Effector memory CD8-positive, alpha-beta T cell (primary cell): ENCODE measurements at regions not wholly inside any gene's neighbourhood (a gene's known extent, or its start where the extent isn't known, plus 50 kb on each side); places are given as distances from the start of the nearest gene placed in this dataset.
"Not testable (repeated sequence)": the region's sequence is repeated elsewhere in the genome, so short reads cannot be mapped to it uniquely, and the experiment has no call there.

Experiments used
- ATAC-seq: fragments of 150-1000 bp; cut with Tn5 transposase; replicated peaks from 2 replicates; pipeline ENCODE4 v1.10.0; 2021; ENCODE audit warnings: mild to moderate bottlenecking, moderate library complexity
- DNase-seq, 3 experiments: peaks; one replicate each; pipeline ENCODE4 v3.0.0; 2021
- H3K27ac Mint-ChIP-seq, 2 donors: one replicate each; pipeline ENCODE4 v1.8.0; 2022; ENCODE audit warnings: mild to moderate bottlenecking in 2 of 2, mixed read lengths in 2 of 2, moderate library complexity in 2 of 2
- H3K27me3 Mint-ChIP-seq, 2 donors: one replicate each; pipeline ENCODE4 v1.8.0; 2022; ENCODE audit warnings: mixed read lengths in 2 of 2
- H3K36me3 Mint-ChIP-seq: one replicate; pipeline ENCODE4 v1.8.0; 2022; ENCODE audit warnings: mild to moderate bottlenecking, moderate library complexity, mixed read lengths; ENCODE audit not compliant: insufficient read depth
- H3K4me1 Mint-ChIP-seq, 2 donors: one replicate each; pipeline ENCODE4 v1.8.0; 2022; ENCODE audit warnings: low read depth in 2 of 2, mixed read lengths in 2 of 2
- H3K4me3 Mint-ChIP-seq, 2 donors: one replicate each; pipeline ENCODE4 v1.8.0; 2022; ENCODE audit warnings: mild to moderate bottlenecking in 2 of 2, mixed read lengths in 2 of 2, moderate library complexity in 2 of 2
- H3K9me3 Mint-ChIP-seq, 2 donors: one replicate each; pipeline ENCODE4 v1.8.0; 2022; ENCODE audit warnings: mixed read lengths in 2 of 2

DNA sequence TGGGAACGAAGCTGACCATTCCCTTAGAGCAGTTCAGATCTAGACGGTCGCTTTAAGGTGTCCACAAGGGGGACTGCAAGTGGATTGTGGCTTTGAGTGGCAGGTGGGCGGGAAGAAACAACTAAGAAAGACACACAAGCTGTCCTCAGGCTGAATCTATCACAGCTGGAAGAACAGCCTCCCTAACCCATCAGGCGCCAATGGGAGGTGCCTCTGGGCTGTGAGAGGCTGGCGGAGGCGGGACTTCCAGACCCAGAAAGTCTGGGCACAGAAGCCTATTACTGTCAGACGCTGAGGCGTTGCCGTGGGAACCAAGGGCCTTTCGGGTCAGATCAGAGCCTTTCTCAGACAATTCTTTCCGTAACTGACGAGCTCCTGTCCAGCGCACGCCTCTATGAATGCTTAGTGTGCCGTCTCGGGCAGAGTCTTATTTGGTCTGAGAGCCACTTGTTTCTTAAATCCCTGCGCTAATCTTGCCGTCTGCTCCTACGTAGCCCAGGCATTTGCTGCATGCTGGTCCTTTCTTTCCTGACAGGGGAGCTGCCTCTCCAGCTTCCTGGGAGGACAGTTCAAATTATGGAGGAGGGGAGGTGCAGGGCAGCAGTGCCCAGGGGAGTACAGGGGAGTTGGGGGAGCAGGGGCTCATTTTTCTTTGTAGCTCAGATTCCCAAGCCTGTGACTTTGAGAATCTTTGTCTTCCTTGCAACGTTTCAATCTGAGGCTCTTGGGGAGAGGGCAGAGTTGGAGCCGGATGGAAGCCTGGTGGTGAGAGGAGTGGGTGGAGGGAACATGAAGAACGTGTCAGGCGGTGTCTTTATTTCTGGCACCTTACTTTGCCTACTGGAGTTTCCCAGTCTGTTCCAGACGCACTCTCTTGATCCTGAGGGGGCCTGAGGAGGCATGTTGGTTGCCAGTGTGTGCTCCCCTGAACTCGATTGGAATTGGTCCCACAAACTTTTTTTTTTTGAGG, 618.7 kb downstream of the KCNJ18 start:
- H3K4me3 Mint-ChIP-seq, result no peak overlapping the region
- DNase-seq (no peak), ATAC-seq (no peak)
- H3K4me1 Mint-ChIP-seq, result no peaks in the 10 kb centered on the region
- H3K9me3 Mint-ChIP-seq, result peaks cover 10 to 12% of the 10 kb centered on the region in 2 donors
- H3K27ac Mint-ChIP-seq, result no peak overlapping the region
- H3K27me3 Mint-ChIP-seq, result no peaks in the 10 kb centered on the region
- no peaks in the 10 kb centered on the region for H3K36me3 Mint-ChIP-seq

DNA sequence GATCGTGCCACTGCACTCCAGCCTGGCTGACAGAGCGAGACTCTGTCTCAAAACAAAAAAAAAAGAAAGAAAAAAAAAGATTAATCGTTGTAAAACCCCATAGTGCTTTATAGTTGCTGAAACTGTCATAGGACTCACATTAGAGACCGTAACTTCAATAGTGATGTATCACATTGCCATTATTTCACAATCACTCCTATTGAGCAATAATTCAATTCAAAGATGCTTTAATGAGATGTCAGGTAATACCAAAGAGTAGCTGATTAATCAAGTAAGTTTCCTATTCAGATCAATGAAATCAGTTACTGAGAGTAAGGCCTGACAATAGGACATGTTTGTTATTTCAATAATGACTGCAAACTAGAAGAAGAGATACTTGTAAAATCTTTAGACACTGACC, 628.7 kb downstream of the KCNJ18 start:
- not testable (repeated sequence) for DNase-seq, H3K36me3 Mint-ChIP-seq, H3K27me3 Mint-ChIP-seq, H3K9me3 Mint-ChIP-seq, ATAC-seq, H3K27ac Mint-ChIP-seq, H3K4me3 Mint-ChIP-seq, H3K4me1 Mint-ChIP-seq

DNA sequence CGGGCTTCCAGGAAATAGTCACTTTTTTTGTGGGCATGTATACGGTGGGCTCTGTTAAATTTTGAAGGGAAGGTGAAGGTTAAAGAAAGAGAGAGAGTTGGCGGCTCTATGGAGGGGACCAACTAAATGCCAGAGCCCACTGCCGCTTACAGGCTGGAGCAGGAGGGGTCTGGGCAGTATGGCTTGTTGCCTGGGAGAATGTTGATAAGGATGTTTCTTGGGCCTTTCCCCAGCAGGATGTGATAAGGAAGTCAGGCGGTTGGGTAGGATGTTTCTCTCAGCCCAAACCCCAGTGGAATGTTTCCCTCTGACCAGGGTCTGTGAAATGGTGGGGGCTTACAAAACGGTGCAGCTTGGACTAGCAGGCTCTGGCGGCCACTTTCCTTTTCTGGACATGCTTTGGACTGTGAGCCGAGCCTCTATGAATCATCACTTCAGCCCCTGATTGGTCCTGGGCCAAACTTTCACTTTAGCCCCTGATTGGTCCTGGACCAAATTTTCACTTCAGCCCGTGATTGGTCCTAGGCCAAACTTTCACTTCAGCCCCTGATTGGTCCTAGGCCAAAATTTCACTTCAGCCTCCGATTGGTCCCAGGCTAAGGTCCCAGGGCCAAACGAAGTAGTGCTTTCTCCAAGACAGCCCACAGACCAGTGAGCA, 630.7 kb downstream of the KCNJ18 start:
- H3K4me1 Mint-ChIP-seq, H3K4me3 Mint-ChIP-seq, DNase-seq, H3K27ac Mint-ChIP-seq, H3K27me3 Mint-ChIP-seq, H3K36me3 Mint-ChIP-seq, ATAC-seq, H3K9me3 Mint-ChIP-seq: not testable (repeated sequence)

DNA sequence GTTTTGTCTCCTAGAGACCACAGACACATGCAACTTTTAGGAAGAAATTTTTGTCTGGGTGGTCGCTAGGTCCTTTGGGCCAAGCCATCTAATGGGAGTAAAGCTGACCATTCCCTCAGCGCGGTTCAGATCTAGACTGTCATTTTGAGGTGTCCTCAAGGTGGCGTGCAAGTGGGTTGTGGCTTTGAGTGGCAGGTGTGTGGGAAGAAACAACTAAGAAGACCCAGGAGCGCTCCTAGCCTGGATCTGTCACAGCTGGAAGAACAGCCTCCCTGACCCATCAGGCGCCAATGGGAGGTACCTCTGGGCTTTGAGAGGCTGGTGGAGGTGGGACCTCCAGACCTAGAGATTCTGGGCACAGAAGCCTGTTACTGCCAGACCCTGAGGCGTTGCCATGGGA, 645.1 kb downstream of the KCNJ18 start:
- H3K9me3 Mint-ChIP-seq, result peaks cover 0 to 3% of the 10 kb centered on the region in 2 donors
- ATAC-seq (no peak), DNase-seq (no peak)
- no peak overlapping the region for H3K27ac Mint-ChIP-seq
- H3K4me1 Mint-ChIP-seq, result no peaks in the 10 kb centered on the region
- no peaks in the 10 kb centered on the region for H3K36me3 Mint-ChIP-seq
- no peak overlapping the region for H3K4me3 Mint-ChIP-seq
- no peaks in the 10 kb centered on the region for H3K27me3 Mint-ChIP-seq

DNA sequence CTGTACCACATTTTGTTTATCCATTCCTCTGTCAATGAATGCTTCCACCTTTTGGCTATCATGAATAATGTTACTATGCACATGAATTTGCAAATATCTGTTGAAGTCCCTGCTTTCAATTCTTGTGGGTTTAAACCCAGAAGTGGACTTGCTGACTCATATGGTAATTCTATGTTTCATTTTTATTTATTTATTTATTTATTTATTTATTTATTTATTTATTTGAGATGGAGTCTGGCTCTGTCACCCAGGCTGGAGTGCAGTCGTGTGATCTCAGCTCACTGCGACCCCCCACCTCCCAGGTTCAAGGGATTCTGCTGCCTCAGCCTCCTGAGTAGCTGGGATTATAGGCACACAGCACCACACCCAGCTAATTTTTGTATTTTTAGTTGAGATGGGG, 664.3 kb downstream of the KCNJ18 start:
- not testable (repeated sequence) for H3K27ac Mint-ChIP-seq, DNase-seq, H3K4me3 Mint-ChIP-seq, H3K27me3 Mint-ChIP-seq, H3K4me1 Mint-ChIP-seq, H3K36me3 Mint-ChIP-seq, ATAC-seq
- H3K9me3 Mint-ChIP-seq, result peaks cover 5 to 17% of the 10 kb centered on the region in 2 donors

DNA sequence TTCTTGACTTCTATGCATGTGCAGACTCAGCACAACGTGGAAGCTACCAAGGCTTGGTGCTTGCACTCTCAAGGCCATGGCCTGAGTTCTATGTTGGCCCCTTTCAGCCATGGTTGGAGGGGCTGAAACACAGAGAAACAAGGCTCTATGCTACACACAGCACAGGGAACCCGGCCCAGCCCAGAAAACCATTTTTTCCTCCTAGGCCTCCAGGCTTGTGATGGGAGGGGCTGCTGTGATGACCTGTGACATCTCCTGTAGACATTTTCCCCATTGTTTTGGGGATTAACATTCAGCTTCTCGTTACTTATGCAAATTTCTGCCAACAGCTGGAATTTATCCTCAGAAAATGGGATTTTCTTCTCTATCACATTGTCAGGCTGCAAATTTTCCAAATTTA, 678.7 kb downstream of the KCNJ18 start:
- not testable (repeated sequence) for H3K4me1 Mint-ChIP-seq, ATAC-seq, H3K27ac Mint-ChIP-seq, H3K4me3 Mint-ChIP-seq, H3K27me3 Mint-ChIP-seq, H3K36me3 Mint-ChIP-seq, DNase-seq
- peaks cover 2 to 27% of the 10 kb centered on the region in 2 donors for H3K9me3 Mint-ChIP-seq

DNA sequence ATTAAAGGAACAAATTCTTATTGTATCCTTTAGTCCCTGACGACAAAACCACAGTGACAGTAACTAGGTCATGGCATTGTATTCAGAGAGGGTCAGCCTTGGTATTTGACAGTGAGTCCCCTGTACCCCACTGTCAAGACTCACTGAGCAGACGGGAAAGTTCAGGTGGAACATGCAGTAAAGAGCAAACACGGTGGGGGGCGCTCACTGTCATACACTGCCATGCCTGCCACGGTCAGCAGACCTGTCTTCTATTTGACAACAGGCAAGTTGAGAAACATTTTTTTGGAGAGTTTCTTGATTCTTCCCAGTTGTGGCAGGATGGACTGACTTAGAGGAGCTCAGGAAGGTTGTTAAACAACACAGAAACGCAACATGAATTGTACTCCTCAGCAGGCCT, 681.6 kb downstream of the KCNJ18 start:
- H3K36me3 Mint-ChIP-seq, result no peaks in the 10 kb centered on the region
- H3K4me3 Mint-ChIP-seq, result no peak overlapping the region
- DNase-seq, result no peak
- H3K9me3 Mint-ChIP-seq, result peaks cover 2 to 27% of the 10 kb centered on the region in 2 donors
- H3K4me1 Mint-ChIP-seq, result no peaks in the 10 kb centered on the region
- no peak overlapping the region for H3K27ac Mint-ChIP-seq
- no peak for ATAC-seq
- H3K27me3 Mint-ChIP-seq, result no peaks in the 10 kb centered on the region

DNA sequence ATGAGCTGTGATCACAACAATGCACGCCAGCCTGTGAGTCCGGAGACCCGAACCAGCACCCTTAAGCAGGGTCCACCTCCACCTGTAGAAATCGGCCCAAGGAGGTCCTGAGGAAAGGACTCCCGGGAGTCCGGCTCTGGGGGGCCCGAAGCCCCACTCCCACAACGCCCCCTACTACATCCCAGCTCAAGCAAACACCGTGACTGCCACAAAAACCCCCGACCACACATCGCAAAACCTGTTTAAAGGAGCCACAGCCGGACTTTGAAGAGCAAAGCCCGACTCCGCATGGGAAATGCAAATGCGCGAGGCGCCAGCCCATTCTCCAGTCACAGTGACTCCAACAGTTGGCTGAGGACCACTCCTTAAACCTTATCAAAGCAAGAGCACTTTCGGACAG, 682.4 kb downstream of the KCNJ18 start:
- Mint-ChIP-seq H3K36me3 (no peaks in the 10 kb centered on the region), H3K4me3 (no peak overlapping the region), H3K4me1 (no peaks in the 10 kb centered on the region), H3K9me3 (peaks cover 2 to 27% of the 10 kb centered on the region in 2 donors), H3K27me3 (no peaks in the 10 kb centered on the region), H3K27ac (no peak overlapping the region)
- DNase-seq (no peak), ATAC-seq (no peak)

DNA sequence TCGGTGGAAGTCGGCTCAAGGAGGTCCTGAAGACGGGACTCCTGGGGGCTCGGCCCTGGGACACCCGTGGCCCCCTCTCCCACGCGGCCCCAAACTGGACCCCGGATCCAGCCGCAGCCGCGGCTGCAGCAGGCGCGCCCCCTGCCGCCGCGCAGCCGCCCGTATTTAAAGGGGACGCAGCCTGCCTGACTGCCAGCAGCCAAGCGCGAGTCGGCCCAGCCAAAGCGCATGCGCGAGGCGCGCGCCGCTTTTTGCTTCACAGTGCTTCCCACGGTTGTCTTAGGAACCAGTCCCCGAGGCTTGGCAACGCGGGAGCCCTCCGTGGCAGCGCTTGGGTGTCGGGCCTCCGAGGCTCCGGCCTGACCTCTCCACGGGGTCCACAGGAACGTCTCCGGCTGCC, 684.4 kb downstream of the KCNJ18 start:
- H3K4me1 Mint-ChIP-seq, H3K27ac Mint-ChIP-seq, ATAC-seq, H3K27me3 Mint-ChIP-seq, H3K36me3 Mint-ChIP-seq, H3K4me3 Mint-ChIP-seq, DNase-seq: not testable (repeated sequence)
- peaks cover 2 to 13% of the 10 kb centered on the region in 2 donors for H3K9me3 Mint-ChIP-seq

DNA sequence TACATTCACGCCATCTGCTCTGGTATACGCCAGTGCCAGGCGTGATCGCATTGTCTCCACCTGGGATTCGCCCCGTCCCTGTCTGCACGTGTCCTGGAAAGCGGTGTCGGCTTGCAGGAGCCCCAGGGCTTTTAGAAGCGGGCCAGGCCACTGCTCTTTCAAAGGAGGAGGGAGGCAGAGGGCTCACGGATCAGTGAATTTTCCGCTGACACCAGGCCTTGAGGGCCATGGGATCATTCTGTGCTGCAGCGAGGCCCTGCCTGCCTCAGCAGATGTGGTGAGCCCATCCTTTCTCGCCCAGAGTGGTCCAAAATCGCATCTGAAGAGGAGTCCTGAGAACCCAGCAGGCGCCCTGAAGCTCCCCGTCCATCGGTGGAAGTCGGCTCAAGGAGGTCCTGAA, 686.4 kb downstream of the KCNJ18 start:
- not testable (repeated sequence) for H3K9me3 Mint-ChIP-seq, DNase-seq, H3K36me3 Mint-ChIP-seq, H3K27ac Mint-ChIP-seq, H3K4me3 Mint-ChIP-seq, H3K4me1 Mint-ChIP-seq, ATAC-seq, H3K27me3 Mint-ChIP-seq

DNA sequence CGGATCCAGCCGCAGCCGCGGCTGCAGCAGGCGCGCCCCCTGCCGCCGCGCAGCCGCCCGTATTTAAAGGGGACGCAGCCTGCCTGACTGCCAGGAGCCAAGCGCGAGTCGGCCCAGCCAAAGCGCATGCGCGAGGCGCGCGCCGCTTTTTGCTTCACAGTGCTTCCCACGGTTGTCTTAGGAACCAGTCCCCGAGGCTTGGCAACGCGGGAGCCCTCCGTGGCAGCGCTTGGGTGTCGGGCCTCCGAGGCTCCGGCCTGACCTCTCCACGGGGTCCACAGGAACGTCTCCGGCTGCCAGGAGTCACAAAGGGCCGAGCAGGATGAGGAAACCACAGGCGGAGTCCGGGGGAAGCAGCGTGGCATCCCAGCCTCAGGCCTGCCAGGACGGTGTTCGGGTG, 689.3 kb downstream of the KCNJ18 start:
- H3K4me3 Mint-ChIP-seq, ATAC-seq, H3K27me3 Mint-ChIP-seq, H3K36me3 Mint-ChIP-seq, DNase-seq, H3K4me1 Mint-ChIP-seq, H3K9me3 Mint-ChIP-seq, H3K27ac Mint-ChIP-seq: not testable (repeated sequence)

DNA sequence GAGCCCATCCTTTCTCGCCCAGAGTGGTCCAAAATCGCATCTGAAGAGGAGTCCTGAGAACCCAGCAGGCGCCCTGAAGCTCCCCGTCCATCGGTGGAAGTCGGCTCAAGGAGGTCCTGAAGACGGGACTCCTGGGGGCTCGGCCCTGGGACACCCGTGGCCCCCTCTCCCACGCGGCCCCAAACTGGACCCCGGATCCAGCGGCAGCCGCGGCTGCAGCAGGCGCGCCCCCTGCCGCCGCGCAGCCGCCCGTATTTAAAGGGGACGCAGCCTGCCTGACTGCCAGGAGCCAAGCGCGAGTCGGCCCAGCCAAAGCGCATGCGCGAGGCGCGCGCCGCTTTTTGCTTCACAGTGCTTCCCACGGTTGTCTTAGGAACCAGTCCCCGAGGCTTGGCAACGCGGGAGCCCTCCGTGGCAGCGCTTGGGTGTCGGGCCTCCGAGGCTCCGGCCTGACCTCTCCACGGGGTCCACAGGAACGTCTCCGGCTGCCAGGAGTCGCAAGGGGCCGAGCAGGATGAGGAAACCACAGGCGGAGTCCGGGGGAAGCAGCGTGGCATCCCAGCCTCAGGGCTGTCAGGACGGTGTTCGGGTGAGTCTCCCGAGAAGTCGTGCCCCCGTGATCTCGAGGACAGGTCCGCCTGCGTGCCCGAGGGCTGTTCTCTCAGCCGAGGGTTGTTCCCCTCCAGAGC, 691.6 kb downstream of the KCNJ18 start:
- not testable (repeated sequence) for H3K27ac Mint-ChIP-seq, H3K4me3 Mint-ChIP-seq

DNA sequence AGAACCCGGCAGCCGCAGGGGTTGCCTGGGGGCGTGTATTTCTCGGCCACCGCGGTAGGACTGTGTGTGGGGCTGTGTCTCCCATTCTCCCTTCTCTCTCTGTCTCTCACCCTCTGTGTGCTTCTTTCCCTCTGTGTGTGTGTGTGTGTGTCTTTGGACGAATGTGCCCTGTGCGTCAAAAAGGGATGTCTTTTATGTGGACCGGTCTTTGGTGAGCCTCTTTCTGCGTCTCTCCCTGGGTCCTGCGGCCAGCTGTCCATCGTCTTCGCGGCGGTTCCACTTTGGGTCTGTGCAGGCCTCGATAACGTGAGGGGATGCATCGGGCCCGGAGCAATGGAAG, 692.1 kb downstream of the KCNJ18 start:
- not testable (repeated sequence) for H3K4me3 Mint-ChIP-seq, H3K27ac Mint-ChIP-seq, H3K27me3 Mint-ChIP-seq, H3K4me1 Mint-ChIP-seq, H3K9me3 Mint-ChIP-seq, DNase-seq, ATAC-seq, H3K36me3 Mint-ChIP-seq

More for the DNA sequence above, 691.6 kb downstream of the KCNJ18 start:
- not testable (repeated sequence) for ATAC-seq, H3K36me3 Mint-ChIP-seq, H3K27me3 Mint-ChIP-seq, H3K9me3 Mint-ChIP-seq, H3K4me1 Mint-ChIP-seq
- DNase-seq, result peak in 1 of 3 experiments; percentile 12

DNA sequence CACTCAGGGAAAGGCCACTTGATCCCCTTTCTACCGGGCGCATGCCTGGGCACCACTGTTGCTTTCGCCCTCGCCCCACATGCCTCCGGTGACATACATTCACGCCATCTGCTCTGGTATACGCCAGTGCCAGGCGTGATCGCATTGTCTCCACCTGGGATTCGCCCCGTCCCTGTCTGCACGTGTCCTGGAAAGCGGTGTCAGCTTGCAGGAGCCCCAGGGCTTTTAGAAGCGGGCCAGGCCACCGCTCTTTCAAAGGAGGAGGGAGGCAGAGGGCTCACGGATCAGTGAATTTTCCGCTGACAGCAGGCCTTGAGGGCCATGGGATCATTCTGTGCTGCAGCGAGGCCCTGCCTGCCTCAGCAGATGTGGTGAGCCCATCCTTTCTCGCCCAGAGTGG, 706.1 kb downstream of the KCNJ18 start:
- not testable (repeated sequence) for DNase-seq, H3K27ac Mint-ChIP-seq, H3K4me3 Mint-ChIP-seq, H3K4me1 Mint-ChIP-seq, H3K36me3 Mint-ChIP-seq, H3K27me3 Mint-ChIP-seq, ATAC-seq, H3K9me3 Mint-ChIP-seq
